ENCODE measurements at regions not wholly inside any gene's neighbourhood (a gene's known extent, or its start where the extent isn't known, plus 50 kb on each side); places are given as distances from the start of the nearest gene placed in this dataset.

DNA sequence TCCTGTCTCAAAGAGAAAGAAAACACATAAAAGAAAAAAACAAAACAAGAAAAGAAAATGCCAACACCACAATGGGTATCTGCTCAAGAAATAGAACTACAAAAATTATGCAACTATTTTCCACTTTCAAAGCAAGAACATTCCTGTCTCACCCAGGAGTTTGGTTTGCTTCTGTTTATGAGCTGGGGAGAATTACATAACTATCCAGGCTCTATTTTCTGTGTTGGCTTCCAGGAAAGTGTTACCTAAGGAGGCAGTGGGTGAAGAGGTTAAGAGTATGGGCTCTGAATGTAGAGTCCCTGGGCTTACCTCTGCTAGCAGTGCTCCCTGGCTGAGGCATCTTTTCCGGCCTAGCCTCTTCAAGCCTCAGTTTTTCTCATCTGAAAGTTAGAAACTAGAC is 426.7 kb downstream of the MIAT start:
- WGBS: 93% methylated on average over 1 of the region's 1 CpG
- H3K9me3 ChIP-seq (ENCODE audit: control insufficient read depth in 2 of 2, insufficient read depth in 1 of 2, low read length in 1 of 2): no peaks in the 10 kb centered on the region
- H3K36me3 ChIP-seq (ENCODE audit: control insufficient read depth in 2 of 2, insufficient read depth in 2 of 2, low read length in 1 of 2): no peaks in the 10 kb centered on the region
- no peaks in the 10 kb centered on the region for H3K27me3 ChIP-seq (ENCODE audit: control insufficient read depth in 2 of 2, insufficient read depth in 1 of 2, low read length in 1 of 2)
- H3K4me3 ChIP-seq (ENCODE audit: low read length in 2 of 2): no peak overlapping the region
- no peak overlapping the region for H3K27ac ChIP-seq (ENCODE audit: low read depth in 1 of 2, low read length in 1 of 2)
- no peak for DNase-seq (ENCODE audit: low read depth in 6 of 9, low spot score in 9 of 9)
- no peaks in the 10 kb centered on the region for H3K4me1 ChIP-seq (ENCODE audit: control insufficient read depth in 2 of 2, insufficient read depth in 2 of 2, low read length in 2 of 2)

DNA sequence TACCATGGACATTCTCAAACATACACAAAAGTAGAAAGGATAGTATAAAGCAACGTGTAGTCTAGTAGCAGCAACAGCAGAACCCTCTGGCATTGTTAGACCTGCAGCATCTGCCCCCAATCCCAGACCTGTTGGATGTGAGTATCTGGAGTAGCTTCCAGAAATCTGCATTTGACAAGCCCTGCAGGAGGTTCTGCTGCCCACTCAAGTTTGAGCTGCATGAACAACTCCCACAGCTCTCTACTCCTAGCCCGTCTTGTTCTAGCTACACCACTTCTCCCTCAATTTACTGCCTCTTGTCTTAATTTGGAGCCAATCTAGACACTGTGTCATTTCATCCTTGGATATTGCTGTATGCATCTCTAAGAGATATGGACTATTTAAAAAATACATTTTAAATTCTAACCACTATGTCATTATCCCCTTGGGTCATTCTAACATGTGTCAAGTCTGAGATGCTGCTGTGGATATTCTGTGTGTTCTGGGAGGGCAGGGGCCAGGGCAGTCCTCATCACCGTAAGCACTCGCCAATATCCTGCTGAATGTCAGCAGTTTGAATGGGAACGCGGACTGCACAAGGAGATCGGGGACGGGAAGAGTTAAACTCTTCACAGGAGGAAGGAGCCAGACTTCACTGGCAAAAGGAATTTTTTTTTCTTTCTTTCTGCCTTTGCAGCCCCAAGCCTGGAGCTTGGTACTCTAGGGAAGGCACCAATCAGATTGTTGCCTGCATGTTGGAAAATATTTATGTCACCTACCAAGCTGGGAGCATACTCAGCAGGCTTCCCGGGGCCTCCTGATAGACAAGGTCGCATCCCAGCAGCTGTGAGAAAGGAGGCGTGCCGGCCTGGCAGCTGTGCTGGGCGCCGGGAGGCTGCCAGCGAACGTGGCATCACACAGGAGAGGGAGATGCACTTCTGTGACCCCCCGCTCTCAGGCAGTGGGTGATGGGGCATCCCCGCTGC is 429.0 kb downstream of the MIAT start:
- Histone ChIP-seq H3K27ac (ENCODE audit: low read depth in 1 of 2, low read length in 1 of 2) (no peak overlapping the region), H3K36me3 (ENCODE audit: control insufficient read depth in 2 of 2, insufficient read depth in 2 of 2, low read length in 1 of 2) (no peaks in the 10 kb centered on the region), H3K27me3 (ENCODE audit: control insufficient read depth in 2 of 2, insufficient read depth in 1 of 2, low read length in 1 of 2) (no peaks in the 10 kb centered on the region), H3K9me3 (ENCODE audit: control insufficient read depth in 2 of 2, insufficient read depth in 1 of 2, low read length in 1 of 2) (peaks cover 0 to 1% of the 10 kb centered on the region in 2 donors), H3K4me3 (ENCODE audit: low read length in 2 of 2) (no peak overlapping the region), H3K4me1 (ENCODE audit: control insufficient read depth in 2 of 2, insufficient read depth in 2 of 2, low read length in 2 of 2) (no peaks in the 10 kb centered on the region)
- no peak for DNase-seq (ENCODE audit: low read depth in 6 of 9, low spot score in 9 of 9)
- WGBS: 41% methylated on average over 18 of the region's 18 CpGs

DNA sequence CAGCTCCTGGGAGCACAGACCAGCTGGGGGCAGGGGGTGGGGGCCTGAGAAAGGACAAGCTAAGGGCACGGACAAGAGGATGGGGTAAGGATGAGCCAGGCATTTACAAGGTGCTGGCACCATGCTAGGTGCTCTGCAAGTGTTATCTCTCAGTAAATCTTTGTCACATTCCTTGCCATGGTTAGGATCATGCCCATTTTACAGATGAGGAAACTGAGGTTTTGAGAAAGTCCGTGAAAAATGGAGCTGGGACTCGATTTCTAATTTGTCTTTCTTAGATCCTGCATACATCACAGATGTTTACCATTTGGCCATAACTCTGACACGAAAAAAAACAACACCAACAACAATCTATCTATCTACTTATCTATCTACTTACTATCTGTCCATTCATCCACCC is 429.7 kb downstream of the MIAT start:
- 85% methylated on average over 4 of the region's 4 CpGs for WGBS
- H3K4me3 ChIP-seq (ENCODE audit: low read length in 2 of 2): no peak overlapping the region
- H3K4me1 ChIP-seq (ENCODE audit: control insufficient read depth in 2 of 2, insufficient read depth in 2 of 2, low read length in 2 of 2): no peaks in the 10 kb centered on the region
- no peaks in the 10 kb centered on the region for H3K36me3 ChIP-seq (ENCODE audit: control insufficient read depth in 2 of 2, insufficient read depth in 2 of 2, low read length in 1 of 2)
- H3K9me3 ChIP-seq (ENCODE audit: control insufficient read depth in 2 of 2, insufficient read depth in 1 of 2, low read length in 1 of 2): peaks cover 0 to 1% of the 10 kb centered on the region in 2 donors
- no peak for DNase-seq (ENCODE audit: low read depth in 6 of 9, low spot score in 9 of 9)
- no peaks in the 10 kb centered on the region for H3K27me3 ChIP-seq (ENCODE audit: control insufficient read depth in 2 of 2, insufficient read depth in 1 of 2, low read length in 1 of 2)
- no peak overlapping the region for H3K27ac ChIP-seq (ENCODE audit: low read depth in 1 of 2, low read length in 1 of 2)

DNA sequence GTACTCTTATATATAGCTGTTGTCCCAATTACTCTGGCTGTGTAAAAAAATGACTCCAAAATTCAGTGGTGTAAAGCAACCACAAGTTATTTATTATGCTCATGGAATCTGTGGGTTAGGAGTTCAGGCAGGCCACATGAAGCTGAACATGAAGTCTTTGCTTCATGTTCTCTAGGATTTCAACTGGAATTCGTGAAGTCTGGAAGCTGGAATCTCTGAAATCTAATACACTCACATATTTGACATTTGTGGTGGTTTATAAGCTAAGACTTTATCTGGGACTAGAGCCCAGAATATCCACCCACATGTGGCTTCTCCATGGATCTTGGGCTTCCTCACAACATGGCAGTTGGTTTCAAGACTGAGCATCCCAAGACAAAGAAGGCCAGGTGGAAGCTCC is 430.6 kb downstream of the MIAT start:
- DNase-seq (ENCODE audit: low read depth in 6 of 9, low spot score in 9 of 9): no peak
- 42% methylated on average over 1 of the region's 1 CpG for WGBS
- Histone ChIP-seq H3K27me3 (ENCODE audit: control insufficient read depth in 2 of 2, insufficient read depth in 1 of 2, low read length in 1 of 2) (no peaks in the 10 kb centered on the region), H3K27ac (ENCODE audit: low read depth in 1 of 2, low read length in 1 of 2) (no peak overlapping the region), H3K9me3 (ENCODE audit: control insufficient read depth in 2 of 2, insufficient read depth in 1 of 2, low read length in 1 of 2) (peaks cover 0 to 1% of the 10 kb centered on the region in 2 donors), H3K4me3 (ENCODE audit: low read length in 2 of 2) (no peak overlapping the region), H3K36me3 (ENCODE audit: control insufficient read depth in 2 of 2, insufficient read depth in 2 of 2, low read length in 1 of 2) (no peaks in the 10 kb centered on the region), H3K4me1 (ENCODE audit: control insufficient read depth in 2 of 2, insufficient read depth in 2 of 2, low read length in 2 of 2) (no peaks in the 10 kb centered on the region)

DNA sequence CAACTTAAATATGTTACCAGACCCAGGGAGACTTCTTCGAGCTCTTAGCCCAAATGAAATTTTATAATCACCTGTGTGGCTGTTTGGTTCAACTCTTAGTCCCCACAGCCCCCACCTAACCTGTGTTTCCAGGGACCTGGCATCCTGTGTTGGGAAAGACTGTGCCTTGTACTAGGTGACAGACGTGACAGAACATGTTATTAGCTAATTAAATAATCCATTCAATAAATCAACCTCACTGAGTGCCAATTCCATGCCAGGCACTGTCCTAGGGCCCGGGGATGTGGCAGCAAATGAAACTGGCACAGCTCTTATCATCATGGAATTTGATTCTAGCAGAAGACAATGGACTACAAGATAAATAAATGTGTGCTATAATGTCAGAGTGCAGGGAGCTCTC is 431.9 kb downstream of the MIAT start:
- no peaks in the 10 kb centered on the region for H3K27me3 ChIP-seq (ENCODE audit: control insufficient read depth in 2 of 2, insufficient read depth in 1 of 2, low read length in 1 of 2)
- no peaks in the 10 kb centered on the region for H3K4me1 ChIP-seq (ENCODE audit: control insufficient read depth in 2 of 2, insufficient read depth in 2 of 2, low read length in 2 of 2)
- no peaks in the 10 kb centered on the region for H3K36me3 ChIP-seq (ENCODE audit: control insufficient read depth in 2 of 2, insufficient read depth in 2 of 2, low read length in 1 of 2)
- no peak overlapping the region for H3K4me3 ChIP-seq (ENCODE audit: low read length in 2 of 2)
- H3K9me3 ChIP-seq (ENCODE audit: control insufficient read depth in 2 of 2, insufficient read depth in 1 of 2, low read length in 1 of 2): peaks cover 0 to 1% of the 10 kb centered on the region in 2 donors
- 69% methylated on average over 3 of the region's 3 CpGs for WGBS
- H3K27ac ChIP-seq (ENCODE audit: low read depth in 1 of 2, low read length in 1 of 2): no peak overlapping the region
- DNase-seq (ENCODE audit: low read depth in 6 of 9, low spot score in 9 of 9): no peak

DNA sequence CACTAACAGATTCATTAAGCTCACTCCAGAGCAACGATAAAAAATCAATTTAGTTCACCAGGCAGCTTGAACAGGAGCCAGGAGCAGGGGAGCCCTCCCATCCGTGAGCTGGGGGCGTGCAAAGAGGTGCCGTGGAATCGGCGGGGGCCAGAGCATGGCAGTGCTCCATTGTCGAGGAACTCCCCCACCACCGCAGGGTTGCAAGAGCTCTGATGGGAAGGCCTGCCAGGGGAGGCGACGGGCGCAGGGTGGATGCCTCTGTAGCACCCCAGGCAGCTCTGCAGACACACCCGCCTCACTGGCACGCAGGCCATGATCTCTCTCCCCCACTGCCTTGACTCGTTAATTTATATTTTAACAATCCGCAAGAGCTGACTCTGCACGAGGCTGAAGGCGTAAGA is 433.2 kb downstream of the MIAT start:
- Histone ChIP-seq H3K27ac (ENCODE audit: low read depth in 1 of 2, low read length in 1 of 2) (no peak overlapping the region), H3K4me1 (ENCODE audit: control insufficient read depth in 2 of 2, insufficient read depth in 2 of 2, low read length in 2 of 2) (no peaks in the 10 kb centered on the region), H3K27me3 (ENCODE audit: control insufficient read depth in 2 of 2, insufficient read depth in 1 of 2, low read length in 1 of 2) (no peaks in the 10 kb centered on the region), H3K4me3 (ENCODE audit: low read length in 2 of 2) (no peak overlapping the region), H3K36me3 (ENCODE audit: control insufficient read depth in 2 of 2, insufficient read depth in 2 of 2, low read length in 1 of 2) (no peaks in the 10 kb centered on the region), H3K9me3 (ENCODE audit: control insufficient read depth in 2 of 2, insufficient read depth in 1 of 2, low read length in 1 of 2) (peaks cover 0 to 1% of the 10 kb centered on the region in 2 donors)
- no peak for DNase-seq (ENCODE audit: low read depth in 6 of 9, low spot score in 9 of 9)
- WGBS: 92% methylated on average over 17 of the region's 17 CpGs

DNA sequence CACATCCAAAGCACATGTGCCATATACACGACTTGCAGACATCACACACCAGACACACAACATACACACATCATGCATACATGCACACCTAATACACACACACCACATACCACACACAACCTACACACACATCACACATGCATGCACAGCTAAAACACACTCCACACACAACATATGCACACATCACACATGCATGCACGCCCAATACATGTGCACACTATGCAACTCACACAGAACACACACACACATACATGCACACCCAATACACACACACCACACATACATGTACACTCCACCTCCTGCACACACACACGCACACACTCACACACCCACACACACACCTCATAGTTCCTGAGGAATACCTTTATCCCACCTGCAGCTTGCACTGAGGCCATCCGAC is 436.0 kb downstream of the MIAT start:
- H3K9me3 ChIP-seq (ENCODE audit: control insufficient read depth in 2 of 2, insufficient read depth in 1 of 2, low read length in 1 of 2): peaks cover 0 to 1% of the 10 kb centered on the region in 2 donors
- H3K4me3 ChIP-seq (ENCODE audit: low read length in 2 of 2): no peak overlapping the region
- DNase-seq (ENCODE audit: low read depth in 6 of 9, low spot score in 9 of 9): no peak
- H3K27me3 ChIP-seq (ENCODE audit: control insufficient read depth in 2 of 2, insufficient read depth in 1 of 2, low read length in 1 of 2): no peaks in the 10 kb centered on the region
- no peaks in the 10 kb centered on the region for H3K36me3 ChIP-seq (ENCODE audit: control insufficient read depth in 2 of 2, insufficient read depth in 2 of 2, low read length in 1 of 2)
- H3K27ac ChIP-seq (ENCODE audit: low read depth in 1 of 2, low read length in 1 of 2): no peak overlapping the region
- 98% methylated on average over 4 of the region's 4 CpGs for WGBS
- H3K4me1 ChIP-seq (ENCODE audit: control insufficient read depth in 2 of 2, insufficient read depth in 2 of 2, low read length in 2 of 2): no peaks in the 10 kb centered on the region

DNA sequence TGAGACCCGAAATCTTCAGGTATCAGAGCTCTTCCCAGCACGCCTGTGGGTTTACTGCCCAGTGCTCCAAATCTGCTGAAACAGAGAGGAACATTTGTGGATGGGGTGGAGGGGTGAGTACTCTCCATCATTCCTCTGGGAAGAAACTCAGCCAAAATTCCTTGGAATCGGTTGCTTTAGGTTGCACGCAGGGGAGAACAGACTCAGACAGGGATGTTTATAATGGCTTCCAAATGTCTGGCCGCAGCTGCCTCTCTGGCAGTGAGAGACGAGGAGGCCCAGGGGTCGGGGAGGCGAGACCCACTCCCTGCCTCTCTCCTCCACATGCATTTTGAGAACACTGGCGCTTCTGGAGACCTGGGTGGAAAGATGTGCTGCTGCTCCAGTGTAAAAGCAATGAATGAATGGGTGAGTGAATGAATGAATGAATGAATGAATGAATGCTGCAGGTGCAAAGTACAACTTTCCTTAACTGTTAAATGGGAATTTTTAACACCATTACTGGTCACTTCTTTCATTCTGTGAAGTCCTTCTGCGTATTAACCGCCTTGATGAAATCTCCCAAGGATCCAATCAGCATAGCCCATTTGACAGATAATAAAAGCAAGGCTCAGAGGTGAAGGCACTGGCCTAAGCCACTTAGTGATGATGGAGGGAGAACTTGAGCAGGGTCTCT is 437.4 kb downstream of the MIAT start:
- Histone ChIP-seq H3K27me3 (ENCODE audit: control insufficient read depth in 2 of 2, insufficient read depth in 1 of 2, low read length in 1 of 2) (peaks cover 0 to 2% of the 10 kb centered on the region in 2 donors), H3K36me3 (ENCODE audit: control insufficient read depth in 2 of 2, insufficient read depth in 2 of 2, low read length in 1 of 2) (no peaks in the 10 kb centered on the region), H3K27ac (ENCODE audit: low read depth in 1 of 2, low read length in 1 of 2) (no peak overlapping the region), H3K4me1 (ENCODE audit: control insufficient read depth in 2 of 2, insufficient read depth in 2 of 2, low read length in 2 of 2) (no peaks in the 10 kb centered on the region), H3K4me3 (ENCODE audit: low read length in 2 of 2) (no peak overlapping the region), H3K9me3 (ENCODE audit: control insufficient read depth in 2 of 2, insufficient read depth in 1 of 2, low read length in 1 of 2) (peaks cover 0 to 1% of the 10 kb centered on the region in 2 donors)
- DNase-seq (ENCODE audit: low read depth in 6 of 9, low spot score in 9 of 9): no peak
- 92% methylated on average over 11 of the region's 11 CpGs for WGBS

DNA sequence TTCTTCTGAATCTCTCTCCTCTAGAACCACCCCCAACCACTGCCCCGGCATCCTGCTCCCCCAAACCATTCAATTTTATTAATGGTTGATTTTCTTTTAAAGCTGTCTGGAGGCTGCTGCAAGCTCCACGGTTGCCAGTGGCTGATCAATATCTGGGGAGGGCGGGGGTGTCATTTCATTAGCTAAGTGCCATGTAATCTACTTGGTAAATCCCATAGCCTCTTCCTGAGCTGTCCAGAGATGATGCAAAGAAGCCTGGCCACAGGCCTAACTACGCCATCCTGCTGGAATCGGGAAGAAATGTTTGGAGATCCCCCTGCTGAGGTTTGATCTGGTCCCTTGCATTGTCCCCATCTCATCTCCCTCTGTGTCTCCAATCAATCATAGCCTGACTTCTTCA is 440.1 kb downstream of the MIAT start:
- Histone ChIP-seq H3K4me1 (ENCODE audit: control insufficient read depth in 2 of 2, insufficient read depth in 2 of 2, low read length in 2 of 2) (no peaks in the 10 kb centered on the region), H3K9me3 (ENCODE audit: control insufficient read depth in 2 of 2, insufficient read depth in 1 of 2, low read length in 1 of 2) (no peaks in the 10 kb centered on the region), H3K4me3 (ENCODE audit: low read length in 2 of 2) (no peak overlapping the region), H3K27ac (ENCODE audit: low read depth in 1 of 2, low read length in 1 of 2) (no peak overlapping the region), H3K27me3 (ENCODE audit: control insufficient read depth in 2 of 2, insufficient read depth in 1 of 2, low read length in 1 of 2) (peaks cover 0 to 20% of the 10 kb centered on the region in 2 donors), H3K36me3 (ENCODE audit: control insufficient read depth in 2 of 2, insufficient read depth in 2 of 2, low read length in 1 of 2) (no peaks in the 10 kb centered on the region)
- 80% methylated on average over 5 of the region's 5 CpGs for WGBS
- DNase-seq (ENCODE audit: low read depth in 6 of 9, low spot score in 9 of 9): no peak
